Epidermal melanocyte (primary cell): ENCODE measurements at regions not wholly inside any gene's neighbourhood (a gene's known extent, or its start where the extent isn't known, plus 50 kb on each side); places are given as distances from the start of the nearest gene placed in this dataset.

ENCODE experiments used
- DNase-seq: peaks from one replicate; pipeline ENCODE4 v3.0.0; 2011; ENCODE audit warnings: low spot score; ENCODE audit not compliant: insufficient read length

- no peak for DNase-seq
Observed at GRCh38 chr1:82542141-82542540, 741.4 kb downstream of the ADGRL2 start.

- no peak for DNase-seq
Observed at GRCh38 chr1:82540006-82540405, 739.3 kb downstream of the ADGRL2 start.

GRCh38 chr1:82538876-82539275, 738.1 kb downstream of the ADGRL2 start:
- no peak for DNase-seq

GRCh38 chr1:82534996-82535395, 734.3 kb downstream of the ADGRL2 start:
- DNase-seq: no peak

GRCh38 chr1:82525378-82525777, 724.6 kb downstream of the ADGRL2 start:
- no peak for DNase-seq

GRCh38 chr1:82520611-82521010, 719.9 kb downstream of the ADGRL2 start:
- no peak for DNase-seq

GRCh38 chr1:82517586-82517985, 716.9 kb downstream of the ADGRL2 start:
- no peak for DNase-seq

GRCh38 chr1:82515650-82516049, 714.9 kb downstream of the ADGRL2 start:
- no peak for DNase-seq

- no peak for DNase-seq
Observed at GRCh38 chr1:82511441-82511840, 710.7 kb downstream of the ADGRL2 start.

GRCh38 chr1:82510431-82510830, 709.7 kb downstream of the ADGRL2 start:
- no peak for DNase-seq

- no peak for DNase-seq
Observed at GRCh38 chr1:82507011-82507410, 706.3 kb downstream of the ADGRL2 start.

- DNase-seq: no peak
Observed at GRCh38 chr1:82503822-82504221, 703.1 kb downstream of the ADGRL2 start.

GRCh38 chr1:82499022-82499421, 698.3 kb downstream of the ADGRL2 start:
- DNase-seq: no peak

- DNase-seq: no peak
Observed at GRCh38 chr1:82494117-82494516, 693.4 kb downstream of the ADGRL2 start.

GRCh38 chr1:82492159-82492558, 691.4 kb downstream of the ADGRL2 start:
- no peak for DNase-seq

- no peak for DNase-seq
Observed at GRCh38 chr1:82491301-82492048, 690.7 kb downstream of the ADGRL2 start.

GRCh38 chr1:82487778-82488177, 687.0 kb downstream of the ADGRL2 start:
- no peak for DNase-seq

- no peak for DNase-seq
Observed at GRCh38 chr1:82486969-82487368, 686.2 kb downstream of the ADGRL2 start.

- no peak for DNase-seq
Observed at GRCh38 chr1:82486468-82486867, 685.7 kb downstream of the ADGRL2 start.

- no peak for DNase-seq
Observed at GRCh38 chr1:82485591-82486369, 685.0 kb downstream of the ADGRL2 start.

- DNase-seq: no peak
Observed at GRCh38 chr1:82483146-82483545, 682.4 kb downstream of the ADGRL2 start.

- no peak for DNase-seq
Observed at GRCh38 chr1:82478916-82479315, 678.2 kb downstream of the ADGRL2 start.
